ENCODE measurements at regions not wholly inside any gene's neighbourhood (a gene's known extent, or its start where the extent isn't known, plus 50 kb on each side); places are given as distances from the start of the nearest gene placed in this dataset.
A peak's percentile ranks its signal among the peaks of the same experiment; 100 is the strongest.
"Not testable (repeated sequence)": the region's sequence is repeated elsewhere in the genome, so short reads cannot be mapped to it uniquely, and the experiment has no call there.

GRCh38 chr13:59038824-59039223 lies 1124.9 kb downstream of the DIAPH3 start:
- no peak for DNase-seq

GRCh38 chr13:59043016-59043415 lies 1120.7 kb downstream of the DIAPH3 start:
- no peak for DNase-seq

GRCh38 chr13:59047546-59047945 lies 1116.2 kb downstream of the DIAPH3 start:
- no peak for DNase-seq

GRCh38 chr13:59061621-59062020 lies 1102.1 kb downstream of the DIAPH3 start:
- no peak for DNase-seq

DNA sequence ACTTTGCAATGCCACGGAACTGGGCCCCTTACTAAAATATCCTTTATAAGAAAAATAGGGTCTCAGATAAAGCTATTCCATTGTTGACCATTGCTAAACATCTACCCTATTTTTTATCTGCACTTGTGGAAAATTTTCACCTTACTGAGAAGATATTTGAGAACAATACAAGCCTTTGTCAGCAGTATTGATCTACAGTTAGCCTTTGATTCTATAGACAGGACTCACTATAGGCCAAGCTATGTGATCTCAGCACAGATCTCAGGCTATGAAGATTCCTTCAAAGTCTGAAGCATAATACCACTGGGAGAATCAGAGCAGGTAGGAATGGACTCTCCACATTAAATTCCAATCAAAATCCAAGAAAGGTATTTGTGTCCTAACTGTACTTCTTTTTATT lies 1099.7 kb downstream of the DIAPH3 start:
- DNase-seq: no peak

DNA sequence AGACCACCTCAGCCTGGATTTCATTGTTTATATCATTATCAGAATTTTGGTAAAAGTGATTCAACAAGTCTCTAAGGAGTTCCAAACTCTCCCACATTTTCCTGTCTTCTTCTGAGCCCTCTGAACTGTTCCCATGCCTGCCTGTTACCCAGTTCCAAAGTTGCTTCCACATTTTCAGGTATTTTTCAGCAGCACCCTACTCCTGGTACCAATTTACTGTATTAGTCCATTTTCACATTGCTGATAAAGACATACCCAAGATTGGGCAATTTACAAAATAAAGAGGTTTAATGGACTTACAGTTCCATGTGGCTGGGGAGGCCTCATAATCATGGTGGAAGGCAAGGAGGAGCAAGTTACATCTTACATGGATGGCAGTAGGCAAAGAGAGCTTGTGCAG lies 1087.3 kb downstream of the DIAPH3 start:
- DNase-seq: not testable (repeated sequence)

GRCh38 chr13:59086147-59086546 lies 1077.6 kb downstream of the DIAPH3 start:
- no peak for DNase-seq

DNA sequence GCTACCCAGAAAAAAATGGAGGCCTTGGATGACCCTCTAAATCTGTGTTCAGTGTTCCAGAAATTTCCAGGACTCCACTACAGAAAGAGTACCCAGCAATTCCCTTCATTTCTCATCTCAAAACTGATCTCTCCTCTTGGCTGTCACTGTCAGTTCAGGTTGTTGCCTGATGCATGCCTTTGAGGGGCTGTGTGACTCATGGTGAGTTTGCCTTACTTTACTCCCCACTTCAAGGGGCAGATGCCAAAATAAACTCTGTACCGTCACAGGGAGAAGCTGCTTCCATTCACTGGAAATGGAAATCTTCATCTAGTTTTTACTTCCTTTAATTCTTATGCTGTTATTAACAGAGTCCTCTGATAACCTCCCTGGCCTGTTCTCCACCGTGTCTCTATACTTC lies 1075.0 kb downstream of the DIAPH3 start:
- no peak for DNase-seq

DNA sequence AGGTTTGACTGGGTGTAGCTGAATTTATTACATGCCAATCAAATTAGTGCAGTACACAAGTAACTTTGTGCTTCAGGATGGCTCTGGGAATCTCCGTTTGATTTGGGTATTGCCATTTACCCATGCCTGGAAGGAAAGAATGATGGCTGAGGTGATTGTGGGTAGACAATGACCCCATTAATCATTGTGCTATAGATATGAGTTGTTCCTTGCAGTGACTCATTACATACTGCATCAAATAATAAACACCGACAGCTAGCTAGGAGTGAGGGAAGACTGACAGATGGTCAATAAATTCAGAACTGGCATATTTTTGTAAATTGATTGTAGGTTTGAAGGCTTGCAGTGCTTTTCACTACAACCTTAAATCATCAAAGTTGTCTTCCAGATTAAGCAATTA lies 1069.5 kb downstream of the DIAPH3 start:
- DNase-seq: no peak

DNA sequence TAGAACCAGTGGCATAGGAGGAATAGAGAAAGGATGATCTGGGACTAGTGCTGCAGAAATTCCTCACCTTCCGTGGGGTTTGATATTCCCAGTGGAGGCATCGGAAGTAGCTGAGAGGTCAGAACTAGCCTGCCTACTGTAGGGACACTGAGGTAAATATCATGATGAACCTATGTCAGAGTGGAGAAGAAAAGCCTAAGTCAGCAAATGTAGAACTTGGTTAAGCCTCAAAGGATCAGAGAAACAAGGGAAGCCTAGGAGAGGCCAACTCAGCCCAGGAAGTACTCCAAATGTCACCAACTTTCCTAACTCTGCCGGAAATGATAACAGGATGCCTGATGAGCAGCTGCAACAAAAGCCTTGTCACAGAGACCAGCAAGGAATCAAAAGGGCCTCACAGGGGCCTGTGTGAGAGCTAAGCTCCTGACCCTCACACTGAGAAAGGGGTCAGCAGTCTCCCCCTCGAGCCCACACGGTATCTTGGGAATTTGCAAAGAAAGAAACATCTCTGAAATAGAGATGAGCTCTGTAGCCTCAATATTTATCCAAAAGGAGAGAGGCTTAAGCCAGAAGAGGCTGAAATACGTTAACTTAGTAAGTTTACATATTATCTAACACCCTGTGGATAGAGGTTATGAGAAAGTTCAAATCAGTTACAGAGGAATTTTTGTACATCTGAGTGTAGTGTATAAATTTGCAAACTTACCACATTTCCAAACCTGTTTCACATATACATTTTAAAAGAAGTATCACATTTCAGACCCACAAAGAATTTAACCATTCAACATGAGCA lies 1064.3 kb downstream of the DIAPH3 start:
- no peak for DNase-seq

- no peak for DNase-seq
Measured at GRCh38 chr13:59103004-59103768, 1060.5 kb downstream of the DIAPH3 start.

DNA sequence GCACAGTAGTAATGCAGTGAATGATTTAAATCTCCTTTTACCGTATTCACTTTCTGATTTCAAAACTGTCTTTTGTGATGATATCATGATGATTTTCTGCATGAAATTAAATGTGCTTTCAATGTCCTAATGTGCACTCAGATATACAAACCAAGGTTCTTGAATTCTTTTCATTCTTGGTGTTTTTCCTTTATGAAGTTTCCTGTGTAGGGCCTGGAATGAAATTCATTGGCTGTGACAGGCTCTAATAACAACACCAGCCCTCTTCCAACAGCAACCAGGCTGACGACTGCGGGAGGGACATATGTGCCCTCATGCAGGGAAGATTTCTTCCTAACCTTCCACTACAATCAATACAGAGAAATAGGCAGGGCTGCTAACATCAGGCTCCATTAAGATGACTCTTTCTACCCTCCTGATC lies 1052.0 kb downstream of the DIAPH3 start:
- no peak for DNase-seq

- peak; percentile 27 for DNase-seq
Measured at GRCh38 chr13:59112221-59112718, 1051.5 kb downstream of the DIAPH3 start.

- no peak for DNase-seq
Measured at GRCh38 chr13:59119475-59119874, 1044.3 kb downstream of the DIAPH3 start.

DNA sequence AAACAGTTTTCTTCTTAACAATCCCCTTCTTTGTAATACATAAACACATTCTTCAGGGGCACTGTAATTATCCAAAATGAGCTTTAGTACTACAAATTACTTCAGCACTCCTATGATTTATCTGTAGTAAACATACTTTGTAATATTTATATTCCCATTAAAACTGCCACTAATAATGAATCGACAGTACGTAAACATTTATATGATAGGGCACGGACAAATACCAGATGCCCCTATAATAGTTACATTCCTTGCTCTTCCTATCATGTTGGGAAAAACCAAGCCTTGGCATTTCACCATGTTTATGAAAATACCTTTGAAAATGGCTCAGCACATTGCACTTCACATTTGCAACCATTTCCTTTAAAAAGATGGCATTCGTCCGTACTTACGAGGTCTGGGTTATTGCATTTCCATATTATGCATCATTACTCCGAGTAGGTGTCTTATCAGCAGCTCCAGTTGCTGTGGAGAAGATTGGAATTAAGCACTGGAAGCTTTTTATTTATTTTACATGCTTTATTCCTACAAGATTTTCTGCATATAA lies 1043.4 kb downstream of the DIAPH3 start:
- no peak for DNase-seq

- no peak for DNase-seq
Measured at GRCh38 chr13:59121507-59121906, 1042.2 kb downstream of the DIAPH3 start.

- no peak for DNase-seq
Measured at GRCh38 chr13:59126474-59126873, 1037.3 kb downstream of the DIAPH3 start.

DNA sequence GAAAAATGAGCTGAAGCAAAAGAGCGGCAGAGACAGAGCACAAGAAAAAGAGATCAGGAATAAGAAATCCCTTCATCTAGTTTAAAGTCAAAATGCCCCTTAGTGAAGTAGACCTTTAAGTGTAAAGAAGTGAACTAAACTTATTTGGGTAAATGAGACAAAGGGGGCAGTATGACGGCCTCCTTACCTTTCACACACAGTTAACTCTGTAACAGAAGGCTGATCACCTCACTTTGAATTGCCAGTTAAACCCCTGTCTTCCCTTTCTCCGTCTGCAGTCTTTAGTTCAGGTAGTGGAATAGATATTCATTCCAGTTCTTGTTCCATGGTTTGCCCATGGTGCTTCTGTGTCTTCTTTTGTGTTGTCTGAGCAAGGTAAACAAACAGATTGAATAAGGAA lies 1029.8 kb downstream of the DIAPH3 start:
- DNase-seq: no peak

- no peak for DNase-seq
Measured at GRCh38 chr13:59144700-59145099, 1019.0 kb downstream of the DIAPH3 start.

DNA sequence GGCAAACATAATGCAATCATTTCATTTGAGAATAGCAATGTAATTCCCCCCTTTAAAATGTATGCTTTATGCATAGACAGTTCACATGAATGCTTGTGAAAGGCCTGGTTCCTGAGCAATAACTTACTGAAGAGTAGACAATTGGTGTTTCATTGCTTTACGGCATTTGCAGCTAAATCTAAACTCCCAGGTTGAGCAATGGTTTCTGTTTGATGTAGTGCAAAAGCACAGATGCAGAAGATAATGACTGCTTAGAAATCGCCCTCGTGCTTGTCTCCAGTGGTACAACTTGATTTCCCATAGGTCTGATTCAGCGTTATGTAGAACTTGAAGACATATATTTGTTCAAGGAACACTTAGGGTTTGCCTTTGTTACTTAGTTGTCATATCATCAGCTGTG lies 1018.3 kb downstream of the DIAPH3 start:
- no peak for DNase-seq

- no peak for DNase-seq
Measured at GRCh38 chr13:59157181-59157580, 1006.5 kb downstream of the DIAPH3 start.

- DNase-seq: no peak
Measured at GRCh38 chr13:59166174-59166573, 997.6 kb downstream of the DIAPH3 start.

DNA sequence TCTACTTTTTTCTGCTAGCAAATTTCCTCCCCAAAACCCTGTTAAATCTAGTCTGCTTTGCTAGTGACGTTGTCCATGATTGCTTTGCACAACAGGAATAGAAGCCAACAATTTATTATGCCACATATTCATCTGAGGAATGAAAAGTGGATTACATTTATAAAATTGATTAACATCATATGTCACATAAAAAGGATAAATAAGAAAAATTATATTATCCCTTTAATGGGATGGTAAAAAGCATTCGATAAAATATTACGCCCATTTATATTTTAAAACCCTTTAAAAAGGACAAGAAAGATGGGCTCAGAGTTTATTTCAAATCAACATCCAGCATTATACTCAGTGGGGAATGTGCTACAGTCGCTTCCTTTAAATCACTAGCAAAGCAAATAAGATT lies 991.7 kb downstream of the DIAPH3 start:
- no peak for DNase-seq

- no peak for DNase-seq
Measured at GRCh38 chr13:59176775-59177174, 987.0 kb downstream of the DIAPH3 start.

All from right hindlimb (tissue), 1 donor.